DND-41 (cell line): ENCODE measurements at regions not wholly inside any gene's neighbourhood (a gene's known extent, or its start where the extent isn't known, plus 50 kb on each side); places are given as distances from the start of the nearest gene placed in this dataset.

Experiments
- ATAC-seq: fragments of 200-7000 bp; cut with Tn5 transposase; 3 replicates; pipeline ENCODE4 v1.9.1; 2021; ENCODE audit warnings: low read depth; ENCODE audit not compliant: insufficient read depth
- DNase-seq: peaks from one replicate; pipeline ENCODE4 v3.0.0-alpha.2; 2020
- H2AFZ ChIP-seq: 2 replicates; pipeline ENCODE4 v1.6.0; 2012; ENCODE audit warnings: low read depth, low read length
- H3K27ac ChIP-seq: 2 replicates; pipeline ENCODE4 v1.5.1; 2012; ENCODE audit warnings: low read length, inconsistent platforms
- H3K27me3 ChIP-seq: fragments of 200-600 bp; sonication (generic); 2 replicates; pipeline ENCODE4 v1.6.0; 2012; ENCODE audit warnings: low read length, mild to moderate bottlenecking, inconsistent platforms; ENCODE audit not compliant: insufficient read depth, poor library complexity
- H3K36me3 ChIP-seq: 2 replicates; pipeline ENCODE4 v1.5.1; 2012; ENCODE audit warnings: low read length, inconsistent platforms; ENCODE audit not compliant: insufficient read depth
- H3K4me1 ChIP-seq: 2 replicates; pipeline ENCODE4 v1.5.1; 2012; ENCODE audit warnings: mild to moderate bottlenecking, low read length; ENCODE audit not compliant: insufficient read depth
- H3K4me2 ChIP-seq: 2 replicates; pipeline ENCODE4 v1.6.0; 2012; ENCODE audit warnings: mild to moderate bottlenecking, moderate library complexity, low read length, inconsistent platforms; ENCODE audit not compliant: insufficient read depth
- H3K4me3 ChIP-seq, 2 experiments: fragments of 200-600 bp in 1 of 2; shearing (Covaris generic) in 1 of 2; 2 replicates each; pipeline ENCODE4 v1.5.1; 2012 to 2016; ENCODE audit warnings: inconsistent platforms in 2 of 2, low read length in 2 of 2, mild to moderate bottlenecking in 2 of 2, low read depth in 1 of 2, moderate library complexity in 1 of 2
- H3K79me2 ChIP-seq: 2 replicates; pipeline ENCODE4 v1.6.0; 2012; ENCODE audit warnings: low read length, inconsistent platforms; ENCODE audit not compliant: insufficient read depth
- H3K9ac ChIP-seq: 2 replicates; pipeline ENCODE4 v1.6.0; 2012; ENCODE audit warnings: low read depth, mild to moderate bottlenecking, inconsistent platforms, low read length, moderate library complexity
- H3K9me3 ChIP-seq: 2 replicates; pipeline ENCODE4 v1.5.1; 2012; ENCODE audit warnings: low read length, moderate library complexity, mild to moderate bottlenecking, inconsistent platforms; ENCODE audit not compliant: insufficient read depth, severe bottlenecking
- H4K20me1 ChIP-seq: 2 replicates; pipeline ENCODE4 v1.6.0; 2012; ENCODE audit warnings: low read length; ENCODE audit not compliant: insufficient read depth
- CTCF ChIP-seq: IDR thresholded peaks from 2 replicates; pipeline ENCODE4 v1.5.1; 2012; ENCODE audit warnings: borderline replicate concordance, low read length, moderate library complexity, mild to moderate bottlenecking; ENCODE audit not compliant: poor library complexity, severe bottlenecking; ENCODE audit errors: extremely low read depth
- EZH2 ChIP-seq: IDR thresholded peaks from 3 replicates; pipeline ENCODE4 v1.6.1; 2012; ENCODE audit warnings: borderline replicate concordance, low read depth, mild to moderate bottlenecking, moderate library complexity, low read length, inconsistent platforms; ENCODE audit not compliant: severe bottlenecking

GRCh38 chr11:127481391-127481790 lies 480.8 kb upstream of the KIRREL3 start:
- DNase-seq (no peak), ATAC-seq (no peak)
- Histone ChIP-seq H3K36me3 (no peaks in the 10 kb centered on the region), H3K9me3 (no peaks in the 10 kb centered on the region), H4K20me1 (no peaks in the 10 kb centered on the region), H3K9ac (no peak overlapping the region), H3K27me3 (no peaks in the 10 kb centered on the region), H2AFZ (no peak overlapping the region), H3K4me1 (no peaks in the 10 kb centered on the region), H3K4me2 (no peak overlapping the region), H3K4me3 (no peak overlapping the region), H3K79me2 (no peaks in the 10 kb centered on the region), H3K27ac (no peak overlapping the region)
- TF ChIP-seq CTCF (no peak), EZH2 (no peak)

- ATAC-seq: no peak
- no peaks in the 10 kb centered on the region for H4K20me1 ChIP-seq
Measured at GRCh38 chr11:127478826-127479225, 478.3 kb upstream of the KIRREL3 start.

GRCh38 chr11:127474766-127475165 lies 474.2 kb upstream of the KIRREL3 start:
- no peaks in the 10 kb centered on the region for H3K36me3 ChIP-seq
- DNase-seq: no peak
- peak overlapping the region; percentile 45; the same call in 1 of the 2 replicates for H3K4me2 ChIP-seq
- no peaks in the 10 kb centered on the region for H4K20me1 ChIP-seq
- peaks cover 17% of the 10 kb centered on the region for H3K4me1 ChIP-seq
- no peaks in the 10 kb centered on the region for H3K79me2 ChIP-seq
- H3K9me3 ChIP-seq: no peaks in the 10 kb centered on the region
- no peaks in the 10 kb centered on the region for H3K27me3 ChIP-seq
- H2AFZ ChIP-seq: no peak overlapping the region
- TF ChIP-seq CTCF (no peak), EZH2 (no peak)
- no peak for ATAC-seq
- H3K27ac ChIP-seq: 0 out of 2 replicates have a peak overlapping the region, but pooled peaks have one; percentile 17
- no peak overlapping the region for H3K4me3 ChIP-seq
- H3K9ac ChIP-seq: no peak overlapping the region

More at GRCh38 chr11:127478826-127479225, 478.3 kb upstream of the KIRREL3 start:
- TF ChIP-seq CTCF: no peak
- no peak for TF ChIP-seq EZH2
- Histone ChIP-seq H3K27me3 (no peaks in the 10 kb centered on the region), H3K27ac (no peak overlapping the region), H3K9ac (no peak overlapping the region), H3K36me3 (no peaks in the 10 kb centered on the region), H3K4me1 (peaks cover 17% of the 10 kb centered on the region), H3K9me3 (no peaks in the 10 kb centered on the region), H3K4me2 (no peak overlapping the region), H2AFZ (no peak overlapping the region), H3K79me2 (no peaks in the 10 kb centered on the region), H3K4me3 (no peak overlapping the region)
- DNase-seq: no peak

- no peak overlapping the region for H3K9ac ChIP-seq
- TF ChIP-seq CTCF (no peak), EZH2 (no peak)
- H3K9me3 ChIP-seq: no peaks in the 10 kb centered on the region
- no peaks in the 10 kb centered on the region for H3K79me2 ChIP-seq
- H4K20me1 ChIP-seq: no peaks in the 10 kb centered on the region
- DNase-seq (no peak), ATAC-seq (no peak)
- H3K4me3 ChIP-seq: no peak overlapping the region
- no peaks in the 10 kb centered on the region for H3K27me3 ChIP-seq
- no peak overlapping the region for H2AFZ ChIP-seq
- no peak overlapping the region for H3K4me2 ChIP-seq
- H3K27ac ChIP-seq: no peak overlapping the region
- H3K4me1 ChIP-seq: peaks cover 17% of the 10 kb centered on the region
- no peaks in the 10 kb centered on the region for H3K36me3 ChIP-seq
Measured at GRCh38 chr11:127472505-127472904, 471.9 kb upstream of the KIRREL3 start.
